ENCODE measurements at regions not wholly inside any gene's neighbourhood (a gene's known extent, or its start where the extent isn't known, plus 50 kb on each side); places are given as distances from the start of the nearest gene placed in this dataset.

GRCh38 chr4:129455482-129455881, 359.5 kb downstream of the C4orf33 start:
- Histone ChIP-seq H3K36me3 (no peaks in the 10 kb centered on the region), H3K27ac (no peak overlapping the region), H3K4me1 (no peaks in the 10 kb centered on the region), H3K9me3 (no peaks in the 10 kb centered on the region), H3K27me3 (no peaks in the 10 kb centered on the region), H3K4me3 (no peak overlapping the region)
- TF ChIP-seq, protein P1, sequence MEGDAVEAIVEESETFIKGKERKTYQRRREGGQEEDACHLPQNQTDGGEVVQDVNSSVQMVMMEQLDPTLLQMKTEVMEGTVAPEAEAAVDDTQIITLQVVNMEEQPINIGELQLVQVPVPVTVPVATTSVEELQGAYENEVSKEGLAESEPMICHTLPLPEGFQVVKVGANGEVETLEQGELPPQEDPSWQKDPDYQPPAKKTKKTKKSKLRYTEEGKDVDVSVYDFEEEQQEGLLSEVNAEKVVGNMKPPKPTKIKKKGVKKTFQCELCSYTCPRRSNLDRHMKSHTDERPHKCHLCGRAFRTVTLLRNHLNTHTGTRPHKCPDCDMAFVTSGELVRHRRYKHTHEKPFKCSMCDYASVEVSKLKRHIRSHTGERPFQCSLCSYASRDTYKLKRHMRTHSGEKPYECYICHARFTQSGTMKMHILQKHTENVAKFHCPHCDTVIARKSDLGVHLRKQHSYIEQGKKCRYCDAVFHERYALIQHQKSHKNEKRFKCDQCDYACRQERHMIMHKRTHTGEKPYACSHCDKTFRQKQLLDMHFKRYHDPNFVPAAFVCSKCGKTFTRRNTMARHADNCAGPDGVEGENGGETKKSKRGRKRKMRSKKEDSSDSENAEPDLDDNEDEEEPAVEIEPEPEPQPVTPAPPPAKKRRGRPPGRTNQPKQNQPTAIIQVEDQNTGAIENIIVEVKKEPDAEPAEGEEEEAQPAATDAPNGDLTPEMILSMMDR (IDR thresholded peaks at IDR 0.05): no peak
- TF ChIP-seq POLR2AphosphoS5 (IDR thresholded peaks at IDR 0.05; ENCODE audit: insufficient read depth in 1 of 2, low read depth in 1 of 2) (no peak), POLR2A (IDR thresholded peaks at IDR 0.05) (no peak)
- intact Hi-C loops (cut with DNase I): loop anchor here (5.0 kb wide), 1 partner anchor 837 kb away; no protein-coding TSS in a partner anchor
- DNase-seq (ENCODE audit: extremely low spot score in 2 of 2): no peak

- Histone ChIP-seq H3K4me3 (no peak overlapping the region), H3K4me1 (no peaks in the 10 kb centered on the region), H3K36me3 (no peaks in the 10 kb centered on the region), H3K27ac (no peak overlapping the region), H3K9me3 (no peaks in the 10 kb centered on the region), H3K27me3 (no peaks in the 10 kb centered on the region)
- intact Hi-C loops (cut with DNase I): no loop called here
- no peak for DNase-seq (ENCODE audit: extremely low spot score in 2 of 2)
- no peak for TF ChIP-seq POLR2A (IDR thresholded peaks at IDR 0.05)
- TF ChIP-seq POLR2AphosphoS5 (IDR thresholded peaks at IDR 0.05; ENCODE audit: insufficient read depth in 1 of 2, low read depth in 1 of 2): no peak
- TF ChIP-seq, protein P1 (IDR thresholded peaks at IDR 0.05): no peak
Observed at GRCh38 chr4:129468624-129469023, 372.7 kb downstream of the C4orf33 start.

DNA sequence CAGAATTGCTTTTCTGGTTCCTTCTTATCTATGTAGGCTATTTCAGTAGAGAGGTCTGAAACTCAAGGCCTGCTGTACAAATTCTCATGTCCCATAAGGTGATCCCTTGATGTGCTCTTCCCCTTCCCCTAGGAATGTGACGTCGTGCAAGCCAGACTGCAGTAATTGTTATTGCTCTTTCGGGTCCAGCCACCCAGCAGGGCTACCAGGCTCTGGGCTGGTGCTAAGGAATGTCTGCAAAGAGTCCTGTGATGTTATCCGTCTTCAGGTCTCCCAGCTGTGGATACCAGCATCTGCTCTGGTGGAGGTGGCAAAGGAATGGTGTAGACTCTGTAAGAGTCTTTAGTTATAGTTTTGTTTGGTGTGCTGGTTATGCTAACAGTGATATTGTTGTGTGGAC, 378.7 kb downstream of the C4orf33 start:
- H3K27me3 ChIP-seq: no peaks in the 10 kb centered on the region
- no peak overlapping the region for H3K27ac ChIP-seq
- H3K9me3 ChIP-seq: no peaks in the 10 kb centered on the region
- H3K4me1 ChIP-seq: no peaks in the 10 kb centered on the region
- DNase-seq (ENCODE audit: extremely low spot score in 2 of 2): no peak
- H3K4me3 ChIP-seq: no peak overlapping the region
- intact Hi-C loops (cut with DNase I): no loop called here
- no peaks in the 10 kb centered on the region for H3K36me3 ChIP-seq
- TF ChIP-seq POLR2A (IDR thresholded peaks at IDR 0.05) (no peak), POLR2AphosphoS5 (IDR thresholded peaks at IDR 0.05; ENCODE audit: insufficient read depth in 1 of 2, low read depth in 1 of 2) (no peak)
- TF ChIP-seq, protein P1 (IDR thresholded peaks at IDR 0.05): no peak

GRCh38 chr4:129481107-129481506, 385.2 kb downstream of the C4orf33 start:
- intact Hi-C loops (cut with DNase I): no loop called here
- TF ChIP-seq, protein P1 (IDR thresholded peaks at IDR 0.05): no peak
- no peak for TF ChIP-seq POLR2AphosphoS5 (IDR thresholded peaks at IDR 0.05; ENCODE audit: insufficient read depth in 1 of 2, low read depth in 1 of 2)
- TF ChIP-seq POLR2A (IDR thresholded peaks at IDR 0.05): no peak
- no peaks in the 10 kb centered on the region for H3K36me3 ChIP-seq
- no peak for DNase-seq (ENCODE audit: extremely low spot score in 2 of 2)
- H3K27ac ChIP-seq: no peak overlapping the region
- H3K4me1 ChIP-seq: no peaks in the 10 kb centered on the region
- no peaks in the 10 kb centered on the region for H3K27me3 ChIP-seq
- H3K9me3 ChIP-seq: no peaks in the 10 kb centered on the region
- no peak overlapping the region for H3K4me3 ChIP-seq

DNA sequence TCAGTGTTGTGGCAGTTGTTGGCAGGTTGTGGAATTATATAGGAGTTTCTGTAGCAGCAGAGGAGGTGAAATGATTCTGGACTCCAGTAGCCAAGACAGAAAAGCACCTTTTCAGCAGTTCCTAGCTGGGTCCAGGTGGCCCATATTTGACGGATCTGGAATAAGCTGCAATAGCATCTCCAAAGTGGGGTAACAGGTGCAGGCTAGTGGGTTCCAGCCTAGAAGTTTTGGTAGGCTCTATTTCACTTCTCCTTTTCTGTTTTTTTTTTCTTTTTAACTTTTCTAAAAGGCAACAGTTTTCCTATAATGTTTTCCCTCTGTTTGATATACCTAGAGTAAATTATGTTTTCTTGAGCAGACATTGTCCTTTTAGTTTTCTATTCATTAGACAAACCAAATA, 392.5 kb downstream of the C4orf33 start:
- H3K4me1 ChIP-seq: no peaks in the 10 kb centered on the region
- no peaks in the 10 kb centered on the region for H3K9me3 ChIP-seq
- TF ChIP-seq POLR2AphosphoS5 (IDR thresholded peaks at IDR 0.05; ENCODE audit: insufficient read depth in 1 of 2, low read depth in 1 of 2) (no peak), POLR2A (IDR thresholded peaks at IDR 0.05) (no peak)
- TF ChIP-seq, protein P1 (IDR thresholded peaks at IDR 0.05): no peak
- intact Hi-C loops (cut with DNase I): no loop called here
- H3K4me3 ChIP-seq: no peak overlapping the region
- H3K36me3 ChIP-seq: no peaks in the 10 kb centered on the region
- DNase-seq (ENCODE audit: extremely low spot score in 2 of 2): no peak
- no peak overlapping the region for H3K27ac ChIP-seq
- no peaks in the 10 kb centered on the region for H3K27me3 ChIP-seq

All from vagina (tissue), 2 donors.